Mucosa of descending colon (tissue), 3 donors: ENCODE measurements at regions not wholly inside any gene's neighbourhood (a gene's known extent, or its start where the extent isn't known, plus 50 kb on each side); places are given as distances from the start of the nearest gene placed in this dataset.
"Not testable (repeated sequence)": the region's sequence is repeated elsewhere in the genome, so short reads cannot be mapped to it uniquely, and the experiment has no call there.

ENCODE experiments used
- ATAC-seq: fragments of 200-7000 bp; cut with Tn5 transposase; one replicate; pipeline ENCODE4 v1.9.1; 2020; ENCODE audit warnings: mild to moderate bottlenecking, moderate library complexity
- DNase-seq, 3 donors: peaks; one replicate each; pipeline ENCODE4 v3.0.0-alpha.2; 2020
- H3K36me3 ChIP-seq: fragments of 200-600 bp; one replicate; pipeline ENCODE4 v1.8.0; 2021; ENCODE audit warnings: low read depth, mild to moderate bottlenecking
- H3K4me1 ChIP-seq: fragments of 200-600 bp; one replicate; pipeline ENCODE4 v1.8.0; 2021; ENCODE audit warnings: low read depth, mild to moderate bottlenecking
- H3K4me3 ChIP-seq: fragments of 200-600 bp; one replicate; pipeline ENCODE4 v1.8.0; 2021; ENCODE audit warnings: mild to moderate bottlenecking
- H3K9me3 ChIP-seq: fragments of 200-600 bp; one replicate; pipeline ENCODE4 v1.8.0; 2021; ENCODE audit warnings: mild to moderate bottlenecking
- intact Hi-C, 2 donors: fragments of 100-400 bp; cut with DNase I in 1 of 2; cut with micrococcal nuclease in 1 of 2; formaldehyde crosslinking; loops; one replicate each; pipeline versions ENCODE4 v1.11.0 to v1.11.1; 2022; cut with DNase I, micrococcal nuclease
- TF ChIP-seq, protein P1 (sequence below): fragments of 200-600 bp; IDR thresholded peaks from one replicate; pipeline ENCODE4 v1.8.0; 2022; ENCODE audit warnings: antibody characterized with exemption, mild to moderate bottlenecking
- donor health status: DM: no; HTN: no; CAD: no; lungs with moderate emphysema.
- donor health status: DM: no; HTN: no; CAD: no.
- donor health status: DM: no; HTN: yes; CAD: no.

DNA sequence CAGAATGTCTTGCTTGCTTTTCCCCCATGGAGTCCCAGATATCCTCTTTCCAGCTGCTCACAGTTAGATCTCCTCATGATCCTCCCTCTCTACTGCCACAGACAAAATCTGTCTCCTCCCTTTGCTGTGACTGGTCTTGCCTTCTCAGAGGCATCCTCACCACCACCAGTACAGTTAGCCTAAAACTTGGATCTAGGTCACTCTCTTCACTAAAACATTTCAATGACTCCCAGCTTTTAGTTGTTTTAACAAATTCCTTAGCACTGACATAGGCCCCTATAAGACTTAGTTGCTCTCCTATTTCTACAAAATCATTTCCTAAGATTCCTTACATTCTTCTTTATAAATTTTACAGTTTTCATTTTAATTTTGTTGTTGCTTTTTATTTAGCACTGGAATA lies 734.2 kb upstream of the CHAC2 start:
- TF ChIP-seq, protein P1, sequence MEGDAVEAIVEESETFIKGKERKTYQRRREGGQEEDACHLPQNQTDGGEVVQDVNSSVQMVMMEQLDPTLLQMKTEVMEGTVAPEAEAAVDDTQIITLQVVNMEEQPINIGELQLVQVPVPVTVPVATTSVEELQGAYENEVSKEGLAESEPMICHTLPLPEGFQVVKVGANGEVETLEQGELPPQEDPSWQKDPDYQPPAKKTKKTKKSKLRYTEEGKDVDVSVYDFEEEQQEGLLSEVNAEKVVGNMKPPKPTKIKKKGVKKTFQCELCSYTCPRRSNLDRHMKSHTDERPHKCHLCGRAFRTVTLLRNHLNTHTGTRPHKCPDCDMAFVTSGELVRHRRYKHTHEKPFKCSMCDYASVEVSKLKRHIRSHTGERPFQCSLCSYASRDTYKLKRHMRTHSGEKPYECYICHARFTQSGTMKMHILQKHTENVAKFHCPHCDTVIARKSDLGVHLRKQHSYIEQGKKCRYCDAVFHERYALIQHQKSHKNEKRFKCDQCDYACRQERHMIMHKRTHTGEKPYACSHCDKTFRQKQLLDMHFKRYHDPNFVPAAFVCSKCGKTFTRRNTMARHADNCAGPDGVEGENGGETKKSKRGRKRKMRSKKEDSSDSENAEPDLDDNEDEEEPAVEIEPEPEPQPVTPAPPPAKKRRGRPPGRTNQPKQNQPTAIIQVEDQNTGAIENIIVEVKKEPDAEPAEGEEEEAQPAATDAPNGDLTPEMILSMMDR, result no peak

GRCh38 chr2:53028746-53029423 lies 738.7 kb upstream of the CHAC2 start:
- Histone ChIP-seq H3K9me3 (no peaks in the 10 kb centered on the region), H3K4me3 (no peak overlapping the region), H3K36me3 (no peaks in the 10 kb centered on the region), H3K4me1 (no peaks in the 10 kb centered on the region)
- intact Hi-C loops, result no loop called here
- ATAC-seq, result no peak
- DNase-seq, result no peak
- TF ChIP-seq, protein P1, result no peak

More for the DNA sequence above, 734.2 kb upstream of the CHAC2 start:
- intact Hi-C loops, result no loop called here
- no peaks in the 10 kb centered on the region for H3K9me3 ChIP-seq
- no peaks in the 10 kb centered on the region for H3K4me1 ChIP-seq
- no peak overlapping the region for H3K4me3 ChIP-seq
- no peaks in the 10 kb centered on the region for H3K36me3 ChIP-seq
- ATAC-seq (no peak), DNase-seq (no peak)

DNA sequence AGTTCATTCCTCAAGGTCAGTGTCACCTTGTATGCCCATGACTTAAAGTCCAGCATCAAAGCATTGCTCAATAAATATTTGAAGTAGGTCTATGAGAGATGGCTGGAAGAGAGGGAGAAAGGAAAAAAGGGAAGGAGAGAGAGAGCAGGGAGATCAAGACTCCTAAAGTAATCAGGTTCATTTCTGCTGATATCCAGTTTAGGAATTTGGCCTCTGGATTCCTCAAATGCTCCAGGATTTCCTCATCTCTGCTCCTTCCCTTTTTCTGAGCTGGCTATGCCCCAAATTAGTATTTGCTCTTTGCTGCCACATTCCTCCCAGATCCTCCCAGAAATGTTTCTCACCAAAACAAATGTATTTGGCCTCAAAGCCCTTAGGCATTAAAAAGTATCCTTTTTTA lies 739.4 kb upstream of the CHAC2 start:
- DNase-seq (no peak), ATAC-seq (no peak)
- no peaks in the 10 kb centered on the region for H3K9me3 ChIP-seq
- no peak overlapping the region for H3K4me3 ChIP-seq
- intact Hi-C loops, result no loop called here
- TF ChIP-seq, protein P1, result no peak
- H3K4me1 ChIP-seq, result no peaks in the 10 kb centered on the region
- H3K36me3 ChIP-seq, result no peaks in the 10 kb centered on the region

GRCh38 chr2:53022248-53022647 lies 745.4 kb upstream of the CHAC2 start:
- DNase-seq, H3K36me3 ChIP-seq, H3K9me3 ChIP-seq, H3K4me1 ChIP-seq, H3K4me3 ChIP-seq, ATAC-seq, intact Hi-C loops: not testable (repeated sequence)

GRCh38 chr2:53021828-53022227 lies 745.8 kb upstream of the CHAC2 start:
- TF ChIP-seq, protein P1, result no peak
- intact Hi-C loops, result no loop called here

GRCh38 chr2:53021292-53021691 lies 746.3 kb upstream of the CHAC2 start:
- intact Hi-C loops, result no loop called here
- no peak for DNase-seq
- no peak overlapping the region for H3K4me3 ChIP-seq
- no peak for ATAC-seq
- H3K4me1 ChIP-seq, result no peaks in the 10 kb centered on the region
- H3K36me3 ChIP-seq, result no peaks in the 10 kb centered on the region
- H3K9me3 ChIP-seq, result no peaks in the 10 kb centered on the region
- TF ChIP-seq, protein P1, result no peak

More at GRCh38 chr2:53021828-53022227, 745.8 kb upstream of the CHAC2 start:
- DNase-seq, result no peak
- Histone ChIP-seq H3K9me3 (no peaks in the 10 kb centered on the region), H3K36me3 (no peaks in the 10 kb centered on the region), H3K4me3 (no peak overlapping the region), H3K4me1 (no peaks in the 10 kb centered on the region)
- ATAC-seq, result no peak
